SKM-1 treated with dmso at 0.1 percent for 144 hours (cell line): ENCODE measurements at regions not wholly inside any gene's neighbourhood (a gene's known extent, or its start where the extent isn't known, plus 50 kb on each side); places are given as distances from the start of the nearest gene placed in this dataset.

ENCODE experiments used
- DNase-seq: peaks from one replicate; lab custom pipeline; 2025; ENCODE audit not compliant: unreplicated experiment; lab: John Stamatoyannopoulos, UW

DNA sequence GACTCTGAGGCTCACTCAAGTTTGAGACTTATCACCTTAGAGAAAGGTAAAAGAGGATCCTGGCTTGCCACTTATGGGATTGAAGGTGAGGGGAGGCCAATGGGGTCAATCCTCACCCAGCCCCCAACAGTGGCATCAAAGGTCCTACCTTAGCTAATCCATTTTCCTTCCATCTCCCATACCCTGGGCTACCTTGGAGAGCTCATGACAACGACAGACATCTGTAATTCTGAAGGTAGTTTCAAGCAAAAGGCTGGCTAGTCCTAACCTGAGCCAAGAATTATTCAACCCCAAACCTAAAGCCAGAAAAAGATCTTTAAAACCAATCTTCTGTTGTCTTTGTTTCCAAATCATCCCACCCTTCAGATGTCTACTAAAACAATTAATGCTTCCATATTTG is 179.2 kb upstream of the GHITM start:
- no peak for DNase-seq

DNA sequence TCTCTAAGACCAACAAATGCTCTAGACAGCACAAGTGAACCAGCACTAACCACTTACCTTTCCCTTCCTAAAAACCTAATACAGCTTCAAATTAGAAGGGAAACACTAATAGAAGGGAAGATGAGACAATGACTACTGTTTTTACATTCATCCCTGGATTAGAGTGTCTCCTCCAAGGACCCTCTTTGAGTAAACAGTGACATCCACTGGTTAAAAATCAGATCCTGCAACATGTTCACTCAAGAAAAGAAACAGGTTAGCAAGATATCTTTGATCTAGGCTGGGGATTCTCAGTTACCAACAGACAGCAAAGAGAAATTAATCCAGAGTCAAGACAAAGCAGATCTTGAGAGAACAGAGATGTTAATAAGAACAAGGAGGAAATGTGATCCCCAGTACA is 177.7 kb upstream of the GHITM start:
- DNase-seq = no peak

DNA sequence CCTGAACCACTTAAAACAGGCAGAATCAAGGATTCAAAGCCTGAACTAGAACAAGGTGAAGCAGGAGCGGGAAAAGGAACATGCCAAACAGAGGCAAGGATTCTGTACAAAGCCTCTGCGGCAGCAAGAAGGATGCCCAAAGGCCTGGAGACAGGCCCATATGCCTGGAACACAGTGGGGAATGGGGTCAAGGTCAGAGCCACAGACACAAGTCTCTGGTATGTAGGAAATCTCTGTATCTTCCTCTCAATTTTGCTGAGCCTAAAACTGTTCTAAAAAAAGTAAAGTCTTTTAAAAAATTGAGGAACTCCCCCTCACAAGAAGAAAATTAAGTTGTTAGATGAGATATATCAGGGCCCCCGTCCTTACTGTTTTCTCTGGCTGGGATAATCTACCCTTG is 175.9 kb upstream of the GHITM start:
- DNase-seq = no peak

DNA sequence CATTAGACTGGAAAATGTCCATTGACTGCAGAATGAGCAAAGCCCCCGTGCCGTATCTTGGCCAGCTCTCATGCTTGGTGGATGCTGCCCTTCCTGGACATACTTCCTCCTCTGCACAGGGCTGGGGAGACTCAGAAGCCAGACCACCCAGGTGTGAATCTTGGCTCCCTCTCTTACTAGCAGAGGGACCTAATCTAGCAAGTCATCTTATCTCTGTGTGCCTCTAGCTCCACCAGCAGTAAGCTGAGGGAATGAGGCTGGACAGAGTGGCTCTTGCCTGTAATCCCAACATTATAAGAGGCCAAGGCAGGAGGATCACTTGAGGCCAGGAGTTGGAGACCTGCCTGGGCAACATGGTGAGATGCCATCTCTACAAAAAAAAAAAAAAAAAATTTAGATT is 173.8 kb upstream of the GHITM start:
- DNase-seq = no peak

DNA sequence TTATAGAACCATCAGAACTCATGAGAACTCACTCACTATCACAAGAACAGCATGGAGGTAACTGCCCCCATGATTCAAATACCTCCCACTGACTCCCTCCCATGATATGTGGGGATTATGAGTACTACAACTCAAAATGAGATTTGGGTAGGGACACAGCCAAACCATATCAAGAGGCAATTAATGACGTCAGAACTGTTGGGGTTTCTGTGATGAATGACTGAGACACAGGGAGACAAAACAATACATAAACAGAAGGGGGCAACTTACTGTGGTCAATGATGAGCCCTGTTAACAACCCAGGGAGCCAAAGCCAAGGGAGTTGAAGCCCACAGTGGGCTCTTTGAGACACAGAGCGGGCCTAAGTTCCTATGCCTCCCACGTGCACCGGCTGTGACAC is 171.3 kb upstream of the GHITM start:
- DNase-seq = no peak

DNA sequence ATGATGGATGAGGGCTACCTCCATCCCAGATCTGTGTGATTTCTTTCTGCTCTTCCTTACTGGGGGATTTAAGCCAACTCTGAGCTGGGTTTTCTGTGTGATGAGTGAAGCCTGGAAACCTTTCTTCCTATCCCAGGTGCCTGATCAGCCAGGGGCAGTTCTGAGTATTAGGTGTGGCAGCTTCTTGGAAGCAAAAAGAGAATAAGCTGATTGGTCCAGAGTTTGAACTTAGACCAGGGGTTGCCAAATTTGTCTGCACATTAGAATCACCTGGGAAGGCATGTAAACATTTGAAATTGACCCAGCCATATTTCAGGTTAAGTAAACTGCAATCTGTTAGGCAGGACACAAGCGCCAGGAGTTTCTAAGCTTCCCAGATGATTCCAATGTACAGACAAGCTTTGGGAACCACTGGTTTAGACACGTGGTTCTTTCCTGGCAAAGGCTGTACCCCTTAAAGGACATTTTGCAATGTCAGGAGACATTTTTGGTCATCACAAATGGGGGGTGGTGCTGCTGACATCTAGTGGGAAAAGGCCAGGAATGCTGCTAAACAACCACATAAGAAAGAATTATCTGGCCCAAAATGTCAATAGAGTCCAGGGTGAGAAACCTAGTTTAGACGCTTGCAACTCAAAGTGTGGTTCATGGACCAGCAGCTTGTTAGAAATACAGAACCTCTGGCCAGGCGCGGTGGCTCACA is 160.5 kb upstream of the GHITM start:
- DNase-seq = no peak

DNA sequence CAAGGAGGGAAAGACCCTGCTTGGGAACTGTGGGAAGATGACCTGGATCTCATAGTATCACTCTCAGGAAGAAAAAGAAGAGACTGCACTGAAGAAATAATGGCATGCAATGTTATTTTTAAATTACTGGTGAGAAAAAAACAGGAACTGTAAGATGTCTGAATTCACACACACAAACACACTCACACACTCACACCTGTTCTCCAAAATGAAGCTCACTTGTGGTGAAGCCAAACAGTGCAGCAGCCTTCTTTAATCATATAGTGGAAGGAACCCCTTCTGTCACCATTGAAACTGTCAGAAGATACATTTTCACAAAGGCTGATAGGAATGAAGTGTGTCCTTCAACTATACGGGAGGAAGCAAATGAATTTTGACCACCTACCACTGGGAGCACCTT is 156.5 kb upstream of the GHITM start:
- DNase-seq = no peak

DNA sequence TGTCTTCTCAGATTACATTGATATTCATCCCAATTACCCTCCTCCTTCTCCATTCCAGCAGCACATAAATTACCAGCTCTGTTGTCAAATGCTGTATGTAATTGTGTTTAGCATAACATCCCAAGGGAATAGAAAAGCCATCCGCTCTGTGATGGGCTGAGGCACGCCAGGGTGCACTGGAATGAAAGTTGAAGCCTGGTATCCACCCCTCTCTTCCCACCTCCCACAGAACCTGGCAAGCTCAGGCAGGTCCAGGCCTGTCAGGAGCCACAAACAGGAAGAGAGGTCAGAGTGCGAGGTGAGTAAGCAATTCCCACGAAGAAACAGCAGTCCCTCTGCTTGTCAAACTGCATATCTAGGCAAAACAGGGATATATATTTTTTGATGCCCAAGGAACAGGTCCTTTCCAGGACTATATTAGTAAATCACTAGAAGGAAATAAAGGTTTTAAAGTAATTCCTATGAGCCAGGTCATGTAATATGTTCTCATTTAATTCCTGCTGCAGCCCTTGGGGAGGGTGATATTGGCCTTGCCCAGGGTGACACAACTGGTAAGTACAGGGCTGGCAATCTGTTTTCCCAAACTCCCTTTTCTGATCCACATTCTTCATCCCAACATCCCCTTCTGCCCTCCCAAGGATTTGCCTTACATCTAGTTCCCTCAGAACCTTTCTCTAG is 155.6 kb upstream of the GHITM start:
- no peak for DNase-seq

DNA sequence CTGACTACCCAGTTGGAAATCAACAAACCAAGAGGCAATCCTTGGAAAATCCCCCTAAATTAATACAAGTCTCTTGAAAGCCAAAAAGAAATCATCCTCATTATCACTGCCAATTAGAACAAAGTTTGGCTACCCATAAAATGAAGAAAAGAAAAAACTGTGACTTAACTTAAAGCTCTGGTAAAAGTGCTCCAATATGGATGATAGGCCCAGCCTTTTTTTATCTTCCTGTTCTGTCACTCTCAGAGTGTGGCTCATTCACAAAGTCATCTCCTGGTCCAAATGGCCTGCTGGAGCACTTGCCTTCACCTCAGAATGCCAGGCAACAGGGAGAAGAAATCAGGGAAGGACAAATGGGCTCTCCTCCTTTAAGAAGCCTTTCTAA is 155.1 kb upstream of the GHITM start:
- DNase-seq = no peak

DNA sequence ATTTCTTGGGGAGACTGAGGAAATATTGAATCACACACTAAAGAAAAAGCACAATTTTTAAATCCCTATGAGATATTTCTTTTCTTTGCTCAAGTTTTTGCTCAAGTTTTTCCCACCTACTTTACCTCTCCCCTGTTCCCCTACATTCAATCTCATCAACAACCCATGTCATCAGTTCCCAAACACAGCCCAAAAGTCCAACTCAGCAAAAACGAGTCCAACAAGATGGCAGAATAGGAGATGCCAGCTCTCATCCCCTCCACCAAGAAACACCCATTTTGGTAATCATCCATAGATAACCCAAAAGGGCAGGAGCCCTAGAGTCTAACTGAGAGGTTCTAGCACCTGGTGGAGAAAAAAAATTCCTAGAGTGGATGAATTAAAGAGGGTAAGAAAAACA is 152.5 kb upstream of the GHITM start:
- no peak for DNase-seq

DNA sequence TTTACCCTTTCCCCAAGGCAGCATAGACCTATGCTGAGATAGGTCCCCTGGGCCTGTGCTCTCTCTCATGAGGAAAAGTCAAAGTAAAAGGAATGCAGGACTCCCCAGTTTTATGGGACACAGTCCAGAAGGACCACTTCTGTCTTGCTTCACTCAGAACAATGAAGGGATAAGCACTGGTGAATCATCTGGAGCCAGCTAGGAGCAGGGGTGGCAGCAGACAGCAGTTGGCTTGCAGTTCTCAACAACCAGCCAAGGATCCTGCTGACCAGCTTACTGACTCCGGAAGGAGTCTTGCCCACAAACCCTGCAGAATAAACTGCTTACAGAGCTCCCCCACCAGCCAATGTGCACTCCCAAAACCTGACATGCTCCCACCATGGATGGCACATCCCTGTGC is 152.1 kb upstream of the GHITM start:
- DNase-seq = no peak

DNA sequence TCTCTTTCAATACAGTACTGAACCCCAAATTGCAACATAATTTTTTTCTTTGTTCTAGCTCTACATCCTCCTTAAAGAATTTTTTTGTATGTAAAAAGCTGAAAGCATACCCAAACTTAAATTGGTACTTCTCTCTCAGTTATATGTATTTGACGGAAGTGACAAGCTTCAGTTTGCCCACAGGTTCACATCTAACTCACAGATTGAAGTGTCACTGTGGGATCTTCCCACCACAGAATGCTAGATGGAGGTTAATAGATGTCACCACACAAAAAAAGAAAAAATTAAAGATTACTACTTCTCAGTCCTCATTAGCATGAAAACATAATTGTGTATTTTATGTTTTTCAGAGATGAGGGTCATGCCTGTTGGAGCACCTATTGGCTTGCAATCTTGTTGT is 150.9 kb upstream of the GHITM start:
- no peak for DNase-seq

DNA sequence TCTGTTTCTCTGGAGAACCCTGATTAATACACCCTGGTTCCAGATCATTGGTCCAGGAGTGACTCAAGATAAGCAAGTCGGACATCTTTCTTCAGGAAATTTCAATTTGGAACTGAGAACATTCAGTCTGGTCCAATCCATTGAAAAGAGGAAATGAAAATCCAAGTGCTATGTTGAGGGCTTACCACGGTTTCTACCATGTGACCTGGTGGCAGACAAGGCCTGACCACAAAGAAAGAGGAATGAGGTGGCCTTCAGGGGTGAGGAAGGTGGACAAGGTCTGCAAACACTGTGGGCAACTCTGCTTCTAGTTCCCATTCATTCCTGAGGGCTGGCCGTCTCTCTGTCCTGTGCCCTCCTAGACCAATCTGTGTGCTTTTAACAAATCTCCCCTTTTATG is 149.2 kb upstream of the GHITM start:
- DNase-seq = peak; percentile 81

DNA sequence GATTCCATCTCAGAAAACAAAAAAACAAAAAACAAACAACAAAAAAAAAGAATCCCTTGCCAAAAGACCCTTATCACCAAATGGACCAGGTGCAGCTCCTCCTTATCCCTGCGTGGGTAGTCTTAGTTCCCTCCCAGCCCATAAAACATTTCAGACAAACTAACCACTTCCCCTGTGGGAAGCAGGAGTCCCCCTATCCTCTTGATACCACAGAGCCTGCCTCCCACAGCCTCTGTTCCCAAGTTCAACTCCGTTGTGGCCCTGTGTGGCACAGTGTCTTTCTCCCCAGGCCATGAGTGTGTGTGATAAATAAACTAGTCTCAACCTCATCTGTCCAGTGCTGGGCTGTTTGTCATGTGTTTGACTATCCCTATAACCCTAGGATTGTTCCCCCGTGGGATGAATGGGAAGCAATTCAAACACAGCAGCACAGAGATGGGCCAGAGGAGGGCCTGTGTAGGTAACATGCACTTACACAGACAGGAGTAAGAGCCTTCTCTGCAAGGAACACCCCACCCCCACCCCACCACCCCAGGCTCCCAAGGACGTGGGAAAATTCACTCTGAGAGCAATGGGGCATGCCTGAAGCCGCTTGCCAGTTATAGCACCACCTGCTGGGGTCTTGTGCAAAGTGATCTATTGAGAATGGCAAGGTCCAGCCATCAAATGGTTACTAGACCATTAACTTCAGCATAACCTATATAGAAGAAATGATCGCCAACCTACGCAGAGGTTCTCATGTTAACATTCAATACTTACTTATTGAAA is 147.1 kb upstream of the GHITM start:
- DNase-seq = peak; percentile 33

DNA sequence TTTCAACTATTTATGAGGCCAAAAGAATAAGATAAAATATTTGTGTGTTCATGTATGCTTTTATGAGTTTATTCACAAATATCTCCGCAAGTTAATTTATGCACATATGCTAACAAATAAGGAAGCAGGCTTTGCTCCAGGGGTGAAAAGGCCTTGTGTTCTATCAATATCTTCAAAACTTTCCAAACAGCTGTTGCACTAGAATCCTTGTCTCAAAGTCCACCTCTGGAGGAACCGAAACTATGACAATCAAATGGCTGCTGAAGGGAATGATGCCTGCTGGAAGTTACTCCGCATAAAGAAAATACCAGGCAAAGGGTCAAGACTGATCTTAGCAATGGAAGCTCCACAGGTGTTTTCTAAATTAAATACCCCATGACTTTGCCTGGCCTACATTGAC is 145.0 kb upstream of the GHITM start:
- no peak for DNase-seq

DNA sequence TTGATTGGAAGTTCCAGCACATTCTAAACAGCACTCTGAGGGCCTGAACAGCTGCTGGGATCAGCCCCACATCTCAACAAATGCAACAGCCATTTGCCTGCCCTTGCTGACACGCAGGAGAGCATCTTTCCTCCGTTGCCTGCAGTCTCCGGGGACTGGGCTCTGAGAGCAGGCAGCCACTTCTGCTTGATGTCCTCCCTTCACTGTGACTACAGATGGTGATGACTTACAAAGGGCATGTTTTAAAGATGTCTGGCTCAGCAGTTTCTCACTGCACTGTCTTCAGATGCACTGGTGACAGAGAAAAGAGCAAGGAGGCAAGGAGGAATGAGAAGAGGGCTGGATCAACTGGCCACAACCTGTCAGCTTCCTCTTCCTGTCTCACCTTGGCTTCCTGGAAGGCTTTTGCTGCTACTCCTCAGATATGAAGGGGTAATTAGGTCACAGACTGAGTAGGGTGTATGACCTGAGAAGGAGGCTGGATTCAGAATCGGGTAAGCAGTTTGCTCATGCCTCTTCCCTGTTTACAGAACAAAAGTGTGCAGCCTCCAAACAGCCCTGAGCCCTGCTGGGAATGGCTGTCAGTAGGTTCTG is 143.5 kb upstream of the GHITM start:
- no peak for DNase-seq

DNA sequence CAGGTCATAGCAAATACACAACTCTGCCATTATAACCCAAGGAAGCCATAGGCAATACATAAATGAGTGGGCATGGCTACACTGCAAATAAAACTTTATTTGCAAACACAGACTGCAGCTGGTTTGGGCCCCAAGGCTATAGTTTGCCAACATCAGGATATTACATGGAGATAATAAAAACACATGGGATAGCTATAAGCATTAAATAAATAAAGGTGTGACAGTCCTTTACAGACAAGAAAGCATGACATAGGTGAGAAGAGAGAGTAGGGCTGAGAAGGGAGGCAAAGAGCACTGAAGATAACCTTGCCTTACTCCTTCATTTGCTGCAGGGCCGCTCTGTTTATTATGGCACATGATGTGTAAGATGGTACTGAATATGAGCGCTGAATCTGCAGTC is 135.1 kb upstream of the GHITM start:
- no peak for DNase-seq

DNA sequence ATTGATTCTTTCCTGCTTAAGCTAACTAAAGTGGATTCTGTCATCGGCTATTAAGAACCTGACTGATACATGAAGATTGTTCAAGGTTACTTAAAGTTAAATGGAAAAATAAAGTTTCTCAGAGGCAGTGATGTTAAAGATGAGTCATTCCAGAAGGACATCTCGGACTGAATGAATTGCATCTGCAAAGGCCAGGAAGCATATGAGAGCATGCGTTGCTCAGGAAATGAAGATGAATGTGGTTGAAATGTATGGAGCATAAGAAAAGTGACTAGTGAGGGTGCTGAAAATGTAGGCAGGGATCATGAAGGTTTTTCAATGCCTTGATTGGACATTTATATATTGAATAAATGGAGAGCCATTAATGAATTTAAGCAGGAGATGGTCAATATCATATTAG is 133.9 kb upstream of the GHITM start:
- DNase-seq = no peak

DNA sequence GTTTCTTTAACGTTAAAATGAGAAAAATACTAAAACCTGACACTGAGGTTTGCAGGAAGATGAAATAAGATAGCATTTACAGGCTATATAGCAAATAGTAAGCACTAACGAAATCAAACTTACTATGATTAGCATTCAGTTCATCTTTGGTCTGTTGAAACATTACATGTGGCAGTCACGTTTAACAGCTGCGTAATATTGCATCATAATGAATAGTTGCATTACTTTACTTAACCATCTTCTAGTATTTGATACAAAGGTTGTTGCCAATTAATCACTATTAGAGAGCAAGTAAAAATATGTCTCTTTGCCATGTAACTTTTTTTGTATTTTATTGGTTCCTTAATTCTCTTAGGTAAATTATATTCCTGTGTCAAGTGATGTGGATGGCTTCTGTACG is 131.8 kb upstream of the GHITM start:
- DNase-seq = no peak

DNA sequence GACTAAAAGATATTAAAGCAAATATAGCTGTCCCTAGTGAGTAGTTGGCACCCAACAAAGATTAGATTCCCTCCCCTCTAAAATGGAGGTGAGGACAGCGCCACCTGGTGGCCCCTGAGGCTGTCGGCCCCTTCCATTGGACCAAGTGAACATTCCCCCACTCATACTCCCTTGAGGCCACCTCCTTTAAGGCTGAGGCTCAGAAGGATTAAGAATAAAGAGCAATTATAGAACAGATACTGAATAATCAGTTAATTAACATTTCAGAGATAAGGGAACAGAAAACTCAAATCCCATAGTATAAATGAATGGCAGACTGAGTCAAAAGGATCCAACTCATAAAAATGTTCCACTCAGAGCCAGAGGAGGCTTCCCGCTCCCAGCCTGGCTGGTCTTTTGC is 130.4 kb upstream of the GHITM start:
- DNase-seq = peak; percentile 12

DNA sequence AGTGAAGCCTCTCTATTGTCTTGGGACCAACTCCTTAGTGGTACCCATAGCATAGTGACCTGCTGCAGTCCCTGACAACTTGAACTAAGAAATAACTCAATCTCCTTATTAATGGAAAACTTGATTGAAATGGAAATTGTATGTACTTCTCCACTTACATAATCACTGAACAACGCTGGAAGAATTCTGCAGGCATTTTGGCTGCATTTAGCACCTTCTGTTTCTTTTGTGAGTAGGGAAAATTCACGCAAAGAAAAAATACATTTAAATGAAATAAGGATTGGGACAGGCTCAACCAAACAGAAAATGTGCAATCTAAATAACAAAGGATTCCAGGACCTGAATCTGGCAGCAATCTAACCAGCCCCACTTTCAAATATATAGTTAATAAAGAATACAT is 126.9 kb upstream of the GHITM start:
- no peak for DNase-seq

DNA sequence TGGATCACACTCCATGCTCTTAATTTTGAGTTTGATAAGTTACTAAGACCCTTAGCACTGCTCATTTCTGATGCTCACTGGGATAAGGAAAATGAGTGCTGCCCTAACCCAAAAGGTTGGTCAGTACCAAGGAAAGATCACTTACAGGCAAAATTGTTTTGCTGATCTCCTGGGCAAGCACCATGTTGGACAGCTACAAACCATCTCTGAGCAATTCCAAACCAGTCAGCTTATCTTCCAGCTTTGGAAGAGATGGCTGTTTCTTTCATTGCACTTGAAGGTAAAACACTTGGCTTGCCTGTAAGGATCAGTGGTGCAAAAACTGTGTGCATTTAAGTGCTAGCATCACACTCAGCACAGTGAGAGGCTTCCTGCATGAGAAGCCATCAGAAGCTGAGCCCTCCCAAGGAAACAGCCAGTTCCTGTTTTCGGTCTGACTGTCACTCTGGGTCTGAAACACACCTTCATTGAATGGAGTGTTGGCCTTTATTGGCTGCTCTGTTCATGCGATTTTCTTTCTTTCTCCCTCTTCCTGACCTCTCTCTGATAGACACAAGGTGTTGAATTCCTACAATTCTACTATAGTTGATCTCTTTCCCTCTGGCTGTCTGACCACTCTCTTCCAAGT is 126.4 kb upstream of the GHITM start:
- no peak for DNase-seq
